OCI-LY7 (cell line): ENCODE measurements at regions not wholly inside any gene's neighbourhood (a gene's known extent, or its start where the extent isn't known, plus 50 kb on each side); places are given as distances from the start of the nearest gene placed in this dataset.

Experiments used
- EZH2phosphoT487 ChIP-seq: fragments of 200-600 bp; sonication (generic); IDR thresholded peaks from 2 replicates; pipeline ENCODE4 v1.6.1; 2018; ENCODE audit warnings: low read depth, borderline replicate concordance, mild to moderate bottlenecking, mixed run types, antibody characterized with exemption, low read length, moderate library complexity, mixed read lengths
- TF ChIP-seq, protein P1 (sequence below): fragments of 200-600 bp; sonication (generic); conservative IDR thresholded peaks from 2 replicates; pipeline ENCODE4 v1.5.1; 2014; ENCODE audit warnings: mild to moderate bottlenecking, antibody characterized with exemption, low read length, moderate library complexity, mixed read lengths

DNA sequence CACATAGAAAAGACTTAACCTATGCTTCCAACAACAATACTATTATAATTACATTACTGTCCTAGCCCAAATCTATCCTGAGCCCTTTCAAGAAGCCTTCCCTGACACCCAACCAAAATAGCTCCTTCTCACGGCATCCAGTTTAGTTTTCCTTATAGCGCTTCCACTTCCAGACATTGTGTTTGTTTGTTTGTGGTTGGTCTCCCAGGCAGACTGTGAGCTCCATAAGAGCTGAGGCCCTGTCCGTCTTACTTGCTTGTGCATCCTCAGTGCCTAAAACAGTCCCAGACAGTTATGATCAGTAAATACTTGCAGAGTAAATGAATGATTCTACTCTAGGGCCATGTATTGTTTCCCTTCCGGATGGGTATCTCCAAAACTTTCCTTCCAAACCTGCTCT is 68.1 kb upstream of the STARD13 start:
- TF ChIP-seq, protein P1, sequence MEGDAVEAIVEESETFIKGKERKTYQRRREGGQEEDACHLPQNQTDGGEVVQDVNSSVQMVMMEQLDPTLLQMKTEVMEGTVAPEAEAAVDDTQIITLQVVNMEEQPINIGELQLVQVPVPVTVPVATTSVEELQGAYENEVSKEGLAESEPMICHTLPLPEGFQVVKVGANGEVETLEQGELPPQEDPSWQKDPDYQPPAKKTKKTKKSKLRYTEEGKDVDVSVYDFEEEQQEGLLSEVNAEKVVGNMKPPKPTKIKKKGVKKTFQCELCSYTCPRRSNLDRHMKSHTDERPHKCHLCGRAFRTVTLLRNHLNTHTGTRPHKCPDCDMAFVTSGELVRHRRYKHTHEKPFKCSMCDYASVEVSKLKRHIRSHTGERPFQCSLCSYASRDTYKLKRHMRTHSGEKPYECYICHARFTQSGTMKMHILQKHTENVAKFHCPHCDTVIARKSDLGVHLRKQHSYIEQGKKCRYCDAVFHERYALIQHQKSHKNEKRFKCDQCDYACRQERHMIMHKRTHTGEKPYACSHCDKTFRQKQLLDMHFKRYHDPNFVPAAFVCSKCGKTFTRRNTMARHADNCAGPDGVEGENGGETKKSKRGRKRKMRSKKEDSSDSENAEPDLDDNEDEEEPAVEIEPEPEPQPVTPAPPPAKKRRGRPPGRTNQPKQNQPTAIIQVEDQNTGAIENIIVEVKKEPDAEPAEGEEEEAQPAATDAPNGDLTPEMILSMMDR, result no peak
- TF ChIP-seq EZH2phosphoT487, result no peak
